ENCODE measurements at regions not wholly inside any gene's neighbourhood (a gene's known extent, or its start where the extent isn't known, plus 50 kb on each side); places are given as distances from the start of the nearest gene placed in this dataset.

DNA sequence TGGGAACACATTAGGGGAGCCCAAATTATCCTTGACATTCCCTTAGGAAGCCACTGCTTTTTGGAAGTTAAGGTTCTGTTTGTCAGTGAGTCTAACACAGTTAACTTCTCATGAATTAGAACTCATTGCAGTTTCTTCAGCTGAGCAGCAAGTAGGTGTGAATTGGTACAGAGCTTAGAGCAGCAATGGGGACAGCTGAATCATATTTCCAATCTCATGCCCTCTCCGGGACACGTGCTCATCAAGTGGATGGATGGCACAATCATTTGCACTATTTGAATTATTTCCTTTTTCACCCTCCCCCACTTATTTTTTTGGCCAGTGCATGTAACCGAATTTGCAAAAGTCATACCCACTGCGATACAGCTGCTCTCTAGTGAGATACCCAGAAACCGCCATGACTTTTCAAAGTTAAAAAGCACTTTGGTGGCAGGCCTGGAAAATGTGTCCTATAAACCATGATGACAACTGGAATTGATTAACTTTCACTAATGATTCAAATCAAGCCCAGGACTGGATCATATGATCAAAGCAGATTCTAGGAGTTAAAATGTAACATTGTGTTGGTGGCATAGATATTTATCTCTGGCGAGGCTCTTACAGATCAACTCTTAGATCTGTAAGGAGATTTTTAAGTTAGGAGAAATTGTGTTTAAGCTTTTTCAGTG, 76.4 kb downstream of the EBLN2 start:
- TF ChIP-seq CTCF (IDR thresholded peaks at IDR 0.05; ENCODE audit: low read depth, low read length, missing input control) (no peak), YY1 (IDR thresholded peaks at IDR 0.05) (no peak), EGR1 (IDR thresholded peaks at IDR 0.05; ENCODE audit: low read depth in 2 of 2) (no peak), RXRA (IDR thresholded peaks at IDR 0.05) (no peak), GABPA (IDR thresholded peaks at IDR 0.05 in 1 of 2, conservative IDR thresholded peaks at IDR 0.05 in 1 of 2) (no peak), RAD21 (IDR thresholded peaks at IDR 0.05) (no peak), ZBTB33 (IDR thresholded peaks at IDR 0.05) (no peak), ATF3 (IDR thresholded peaks at IDR 0.05) (no peak), SP1 (IDR thresholded peaks at IDR 0.05) (no peak), TAF1 (conservative IDR thresholded peaks at IDR 0.05) (no peak), HNF4A (conservative IDR thresholded peaks at IDR 0.05) (no peak)
- TF ChIP-seq, protein P1, sequence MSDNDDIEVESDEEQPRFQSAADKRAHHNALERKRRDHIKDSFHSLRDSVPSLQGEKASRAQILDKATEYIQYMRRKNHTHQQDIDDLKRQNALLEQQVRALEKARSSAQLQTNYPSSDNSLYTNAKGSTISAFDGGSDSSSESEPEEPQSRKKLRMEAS (IDR thresholded peaks at IDR 0.05) = no peak

Data from liver (tissue), 3 donors.